GM18909 (cell line): ENCODE measurements at regions not wholly inside any gene's neighbourhood (a gene's known extent, or its start where the extent isn't known, plus 50 kb on each side); places are given as distances from the start of the nearest gene placed in this dataset.

ENCODE experiments used
- ATAC-seq: cut with Tn5 transposase; IDR thresholded peaks from one replicate; pipeline ENCODE4 v1.9.1; 2021; ENCODE audit warnings: mild to moderate bottlenecking; ENCODE audit not compliant: unreplicated experiment, poor library complexity

- no peak for ATAC-seq
Measured at GRCh38 chr3:116980099-116980498, 270.5 kb downstream of the TUSC7 start.

GRCh38 chr3:116981089-116981488 lies 271.5 kb downstream of the TUSC7 start:
- ATAC-seq = no peak

- no peak for ATAC-seq
Measured at GRCh38 chr3:116984301-116984700, 274.7 kb downstream of the TUSC7 start.

- ATAC-seq = no peak
Measured at GRCh38 chr3:116994351-116994879, 284.8 kb downstream of the TUSC7 start.

GRCh38 chr3:117003501-117003900 lies 293.9 kb downstream of the TUSC7 start:
- ATAC-seq = no peak

GRCh38 chr3:117005274-117005673 lies 295.7 kb downstream of the TUSC7 start:
- ATAC-seq = no peak

GRCh38 chr3:117005911-117006522 lies 296.4 kb downstream of the TUSC7 start:
- no peak for ATAC-seq

GRCh38 chr3:117010318-117010717 lies 300.7 kb downstream of the TUSC7 start:
- ATAC-seq = no peak

- ATAC-seq = no peak
Measured at GRCh38 chr3:117011687-117012250, 302.2 kb downstream of the TUSC7 start.

GRCh38 chr3:117016378-117016777 lies 306.8 kb downstream of the TUSC7 start:
- no peak for ATAC-seq

- peak; percentile 77 for ATAC-seq
Measured at GRCh38 chr3:117017135-117017894, 307.7 kb downstream of the TUSC7 start.

GRCh38 chr3:117018655-117019054 lies 309.1 kb downstream of the TUSC7 start:
- no peak for ATAC-seq

- ATAC-seq = peak; percentile 67
Measured at GRCh38 chr3:117019082-117019713, 309.6 kb downstream of the TUSC7 start.

GRCh38 chr3:117026401-117026800 lies 316.8 kb downstream of the TUSC7 start:
- ATAC-seq = no peak

GRCh38 chr3:117035745-117036144 lies 326.2 kb downstream of the TUSC7 start:
- no peak for ATAC-seq

- peak; percentile 72 for ATAC-seq
Measured at GRCh38 chr3:117036259-117036799, 326.8 kb downstream of the TUSC7 start.

GRCh38 chr3:117045143-117045542 lies 335.6 kb downstream of the TUSC7 start:
- ATAC-seq = no peak

- no peak for ATAC-seq
Measured at GRCh38 chr3:117047951-117048705, 338.5 kb downstream of the TUSC7 start.

GRCh38 chr3:117052395-117052794 lies 342.8 kb downstream of the TUSC7 start:
- ATAC-seq = no peak

- no peak for ATAC-seq
Measured at GRCh38 chr3:117054556-117054955, 345.0 kb downstream of the TUSC7 start.
